HL-60 (cell line): ENCODE measurements at regions not wholly inside any gene's neighbourhood (a gene's known extent, or its start where the extent isn't known, plus 50 kb on each side); places are given as distances from the start of the nearest gene placed in this dataset.

Experiments used
- DNase-seq, 2 experiments: peaks; one replicate each; pipeline ENCODE4 v3.0.0-alpha.2; 2010 to 2020; ENCODE audit warnings: low read depth in 1 of 2, low spot score in 1 of 2
- H3K27ac ChIP-seq: fragments of 250-450 bp; sonication (Bioruptor Pico); replicated peaks from 2 replicates; pipeline ENCODE4 v1.5.1; 2020; ENCODE audit warnings: mild to moderate bottlenecking, moderate library complexity
- H3K27me3 ChIP-seq: fragments of 250-450 bp; sonication (Bioruptor Pico); 2 replicates; pipeline ENCODE4 v1.5.1; 2021; ENCODE audit warnings: mild to moderate bottlenecking, moderate library complexity; ENCODE audit not compliant: insufficient read depth, poor library complexity, severe bottlenecking
- H3K4me3 ChIP-seq: replicated peaks from 2 replicates; pipeline ENCODE4 v1.5.1; 2011; ENCODE audit warnings: mild to moderate bottlenecking, control low read depth, low read length; ENCODE audit not compliant: insufficient read depth
- CTCF ChIP-seq: IDR thresholded peaks from one replicate; pipeline ENCODE4 v1.5.1; 2011; ENCODE audit warnings: low read length, control low read depth, inconsistent platforms; ENCODE audit not compliant: insufficient read depth
- GABPA ChIP-seq: IDR thresholded peaks from 2 replicates; pipeline ENCODE4 v1.6.1; 2012; ENCODE audit warnings: low read depth
- POLR2AphosphoS5 ChIP-seq: IDR thresholded peaks from 2 replicates; pipeline ENCODE4 v1.6.1; 2012; ENCODE audit warnings: low read depth
- SPI1 ChIP-seq: IDR thresholded peaks from 2 replicates; pipeline ENCODE4 v1.6.1; 2012; ENCODE audit warnings: low read depth, mild to moderate bottlenecking, borderline replicate concordance
- TF ChIP-seq, protein P1 (sequence below): IDR thresholded peaks from 2 replicates; pipeline ENCODE4 v1.6.1; 2012; ENCODE audit warnings: low read depth; ENCODE audit not compliant: insufficient replicate concordance

- H3K27me3 ChIP-seq, result no peaks in the 10 kb centered on the region
- no peak overlapping the region for H3K4me3 ChIP-seq
- no peak for TF ChIP-seq SPI1
- TF ChIP-seq POLR2AphosphoS5, result no peak
- no peak for TF ChIP-seq CTCF
- TF ChIP-seq, protein P1, sequence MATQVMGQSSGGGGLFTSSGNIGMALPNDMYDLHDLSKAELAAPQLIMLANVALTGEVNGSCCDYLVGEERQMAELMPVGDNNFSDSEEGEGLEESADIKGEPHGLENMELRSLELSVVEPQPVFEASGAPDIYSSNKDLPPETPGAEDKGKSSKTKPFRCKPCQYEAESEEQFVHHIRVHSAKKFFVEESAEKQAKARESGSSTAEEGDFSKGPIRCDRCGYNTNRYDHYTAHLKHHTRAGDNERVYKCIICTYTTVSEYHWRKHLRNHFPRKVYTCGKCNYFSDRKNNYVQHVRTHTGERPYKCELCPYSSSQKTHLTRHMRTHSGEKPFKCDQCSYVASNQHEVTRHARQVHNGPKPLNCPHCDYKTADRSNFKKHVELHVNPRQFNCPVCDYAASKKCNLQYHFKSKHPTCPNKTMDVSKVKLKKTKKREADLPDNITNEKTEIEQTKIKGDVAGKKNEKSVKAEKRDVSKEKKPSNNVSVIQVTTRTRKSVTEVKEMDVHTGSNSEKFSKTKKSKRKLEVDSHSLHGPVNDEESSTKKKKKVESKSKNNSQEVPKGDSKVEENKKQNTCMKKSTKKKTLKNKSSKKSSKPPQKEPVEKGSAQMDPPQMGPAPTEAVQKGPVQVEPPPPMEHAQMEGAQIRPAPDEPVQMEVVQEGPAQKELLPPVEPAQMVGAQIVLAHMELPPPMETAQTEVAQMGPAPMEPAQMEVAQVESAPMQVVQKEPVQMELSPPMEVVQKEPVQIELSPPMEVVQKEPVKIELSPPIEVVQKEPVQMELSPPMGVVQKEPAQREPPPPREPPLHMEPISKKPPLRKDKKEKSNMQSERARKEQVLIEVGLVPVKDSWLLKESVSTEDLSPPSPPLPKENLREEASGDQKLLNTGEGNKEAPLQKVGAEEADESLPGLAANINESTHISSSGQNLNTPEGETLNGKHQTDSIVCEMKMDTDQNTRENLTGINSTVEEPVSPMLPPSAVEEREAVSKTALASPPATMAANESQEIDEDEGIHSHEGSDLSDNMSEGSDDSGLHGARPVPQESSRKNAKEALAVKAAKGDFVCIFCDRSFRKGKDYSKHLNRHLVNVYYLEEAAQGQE, result no peak
- TF ChIP-seq GABPA, result no peak
- no peak for DNase-seq
- H3K27ac ChIP-seq, result no peak overlapping the region
Measured at GRCh38 chr3:55204417-55204816, 276.6 kb upstream of the LRTM1 start.

DNA sequence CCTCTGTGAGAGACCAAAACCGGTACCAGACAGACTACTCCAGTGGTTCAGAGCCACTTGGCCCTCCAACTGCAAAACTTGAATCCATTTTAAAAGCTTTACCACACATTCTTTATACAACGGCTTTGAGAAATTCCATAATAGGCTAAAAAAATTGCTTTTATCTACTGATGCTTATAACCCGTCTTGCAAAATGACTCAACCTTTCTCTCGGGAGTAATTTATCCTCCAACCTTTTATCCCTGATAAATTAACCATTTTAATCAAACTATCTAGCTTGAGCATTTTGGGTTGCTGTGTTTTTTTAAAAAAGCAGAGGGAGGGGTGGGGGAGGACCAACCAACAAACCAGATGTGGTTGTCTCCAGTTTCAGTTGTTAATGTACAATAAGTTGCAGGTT, 275.7 kb upstream of the LRTM1 start:
- Histone ChIP-seq H3K27ac (no peak overlapping the region), H3K27me3 (no peaks in the 10 kb centered on the region), H3K4me3 (no peak overlapping the region)
- TF ChIP-seq GABPA (no peak), SPI1 (no peak), POLR2AphosphoS5 (no peak), CTCF (no peak)
- TF ChIP-seq, protein P1, result no peak
- no peak for DNase-seq

DNA sequence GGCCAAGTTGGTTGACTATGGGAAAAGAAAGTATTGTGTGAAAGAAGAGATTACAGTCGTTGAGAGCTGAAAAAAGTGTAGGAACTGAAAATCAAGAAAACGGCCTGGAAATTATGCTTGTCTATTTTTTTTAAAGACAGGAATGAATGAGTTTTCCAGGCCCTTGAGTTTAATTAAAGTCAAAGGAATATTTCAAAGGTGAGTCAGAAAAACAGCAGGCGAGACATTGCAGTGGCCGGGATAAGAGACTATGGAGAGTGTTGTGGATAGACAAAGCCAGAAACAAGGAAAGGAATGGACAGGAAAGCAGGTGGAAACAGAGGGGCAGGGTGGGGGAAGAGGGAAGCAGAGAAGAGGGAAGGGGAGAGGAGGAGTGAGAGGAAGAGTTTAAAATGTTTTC, 275.1 kb upstream of the LRTM1 start:
- DNase-seq, result no peak

More for the DNA sequence above, 275.1 kb upstream of the LRTM1 start:
- no peaks in the 10 kb centered on the region for H3K27me3 ChIP-seq
- TF ChIP-seq POLR2AphosphoS5 (no peak), CTCF (no peak), GABPA (no peak), SPI1 (no peak)
- TF ChIP-seq, protein P1, result no peak
- no peak overlapping the region for H3K4me3 ChIP-seq
- H3K27ac ChIP-seq, result no peak overlapping the region
